RWPE2 (cell line): ENCODE measurements at regions not wholly inside any gene's neighbourhood (a gene's known extent, or its start where the extent isn't known, plus 50 kb on each side); places are given as distances from the start of the nearest gene placed in this dataset.
"Not testable (repeated sequence)": the region's sequence is repeated elsewhere in the genome, so short reads cannot be mapped to it uniquely, and the experiment has no call there.

Experiments used
- ATAC-seq: fragments of 200-7000 bp; cut with Tn5 transposase; 3 replicates; pipeline ENCODE4 v1.9.1; 2021; ENCODE audit warnings: low read depth
- DNase-seq: peaks from one replicate; pipeline ENCODE4 v3.0.0-alpha.2; 2020; ENCODE audit warnings: low spot score
- H3K27ac ChIP-seq: fragments of 450-650 bp; 2 replicates; pipeline ENCODE4 v1.5.1; 2017; ENCODE audit warnings: mild to moderate bottlenecking; ENCODE audit not compliant: poor library complexity, severe bottlenecking
- H3K27me3 ChIP-seq: fragments of 250-450 bp; sonication (Bioruptor Pico); 2 replicates; pipeline ENCODE4 v1.5.1; 2021; ENCODE audit warnings: mild to moderate bottlenecking, moderate library complexity; ENCODE audit not compliant: insufficient read depth, poor library complexity, severe bottlenecking
- H3K36me3 ChIP-seq: fragments of 250-450 bp; sonication (Bioruptor Pico); 2 replicates; pipeline ENCODE4 v1.5.1; 2020; ENCODE audit warnings: low read depth, mild to moderate bottlenecking, moderate library complexity
- H3K4me1 ChIP-seq: fragments of 250-450 bp; sonication (Bioruptor Pico); 2 replicates; pipeline ENCODE4 v1.5.1; 2021; ENCODE audit warnings: mild to moderate bottlenecking, moderate library complexity; ENCODE audit not compliant: insufficient read depth, poor library complexity, severe bottlenecking
- H3K4me3 ChIP-seq: fragments of 250-450 bp; sonication (Bioruptor Pico); 2 replicates; pipeline ENCODE4 v1.5.1; 2021; ENCODE audit warnings: mild to moderate bottlenecking, moderate library complexity; ENCODE audit not compliant: severe bottlenecking
- H3K9me3 ChIP-seq: fragments of 250-450 bp; sonication (Bioruptor Pico); 2 replicates; pipeline ENCODE4 v1.5.1; 2021; ENCODE audit warnings: mild to moderate bottlenecking, moderate library complexity; ENCODE audit not compliant: severe bottlenecking
- TF ChIP-seq, protein P1 (sequence below): fragments of 450-650 bp; IDR thresholded peaks from one replicate; pipeline ENCODE4 v1.5.1; 2017; ENCODE audit warnings: mild to moderate bottlenecking, moderate library complexity; ENCODE audit not compliant: poor library complexity, severe bottlenecking

DNA sequence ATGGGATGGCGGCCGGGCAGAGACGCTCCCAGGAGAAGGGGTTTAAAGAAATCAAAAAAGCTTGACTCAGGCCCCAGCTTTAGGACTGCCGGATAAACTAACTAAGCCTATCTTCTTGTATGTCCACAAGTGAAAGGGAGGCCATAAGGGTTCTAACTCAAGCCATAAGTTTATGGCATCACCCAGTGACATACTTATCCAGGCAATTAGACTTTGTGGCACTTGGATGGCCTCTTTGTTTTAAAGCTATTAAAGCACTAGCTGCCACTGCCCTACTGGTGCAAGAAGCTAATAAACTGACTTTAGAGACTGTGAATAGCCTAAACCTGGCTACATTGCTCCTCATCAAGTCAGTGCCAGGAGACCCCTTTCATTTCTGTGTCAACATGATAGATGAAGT, 102.0 kb downstream of the ZNF429 start:
- ATAC-seq (no peak), DNase-seq (no peak)
- Histone ChIP-seq H3K9me3 (no peaks in the 10 kb centered on the region), H3K4me3 (no peak overlapping the region), H3K27ac (no peak overlapping the region), H3K27me3 (no peaks in the 10 kb centered on the region), H3K4me1 (no peaks in the 10 kb centered on the region), H3K36me3 (no peaks in the 10 kb centered on the region)
- TF ChIP-seq, protein P1, sequence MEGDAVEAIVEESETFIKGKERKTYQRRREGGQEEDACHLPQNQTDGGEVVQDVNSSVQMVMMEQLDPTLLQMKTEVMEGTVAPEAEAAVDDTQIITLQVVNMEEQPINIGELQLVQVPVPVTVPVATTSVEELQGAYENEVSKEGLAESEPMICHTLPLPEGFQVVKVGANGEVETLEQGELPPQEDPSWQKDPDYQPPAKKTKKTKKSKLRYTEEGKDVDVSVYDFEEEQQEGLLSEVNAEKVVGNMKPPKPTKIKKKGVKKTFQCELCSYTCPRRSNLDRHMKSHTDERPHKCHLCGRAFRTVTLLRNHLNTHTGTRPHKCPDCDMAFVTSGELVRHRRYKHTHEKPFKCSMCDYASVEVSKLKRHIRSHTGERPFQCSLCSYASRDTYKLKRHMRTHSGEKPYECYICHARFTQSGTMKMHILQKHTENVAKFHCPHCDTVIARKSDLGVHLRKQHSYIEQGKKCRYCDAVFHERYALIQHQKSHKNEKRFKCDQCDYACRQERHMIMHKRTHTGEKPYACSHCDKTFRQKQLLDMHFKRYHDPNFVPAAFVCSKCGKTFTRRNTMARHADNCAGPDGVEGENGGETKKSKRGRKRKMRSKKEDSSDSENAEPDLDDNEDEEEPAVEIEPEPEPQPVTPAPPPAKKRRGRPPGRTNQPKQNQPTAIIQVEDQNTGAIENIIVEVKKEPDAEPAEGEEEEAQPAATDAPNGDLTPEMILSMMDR, result no peak

DNA sequence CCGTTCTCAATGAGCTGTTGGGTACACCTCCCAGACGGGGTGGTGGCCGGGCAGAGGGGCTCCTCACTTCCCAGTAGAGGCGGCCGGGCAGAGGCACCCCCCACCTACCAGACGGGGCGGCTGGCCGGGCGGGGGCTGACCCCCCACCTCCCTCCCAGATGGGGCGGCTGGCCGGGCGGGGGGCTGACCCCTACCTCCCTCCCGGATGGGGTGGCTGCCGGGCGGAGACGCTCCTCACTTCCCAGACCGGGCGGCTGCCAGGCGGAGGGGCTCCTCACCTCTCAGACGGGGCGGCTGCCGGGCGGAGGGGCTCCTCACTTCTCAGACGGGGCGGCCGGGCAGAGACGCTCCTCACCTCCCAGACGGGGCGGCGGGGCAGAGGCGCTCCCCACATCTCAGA, 101.6 kb downstream of the ZNF429 start:
- not testable (repeated sequence) for H3K27ac ChIP-seq, H3K9me3 ChIP-seq, DNase-seq, ATAC-seq, H3K4me3 ChIP-seq, H3K27me3 ChIP-seq, H3K4me1 ChIP-seq, H3K36me3 ChIP-seq

DNA sequence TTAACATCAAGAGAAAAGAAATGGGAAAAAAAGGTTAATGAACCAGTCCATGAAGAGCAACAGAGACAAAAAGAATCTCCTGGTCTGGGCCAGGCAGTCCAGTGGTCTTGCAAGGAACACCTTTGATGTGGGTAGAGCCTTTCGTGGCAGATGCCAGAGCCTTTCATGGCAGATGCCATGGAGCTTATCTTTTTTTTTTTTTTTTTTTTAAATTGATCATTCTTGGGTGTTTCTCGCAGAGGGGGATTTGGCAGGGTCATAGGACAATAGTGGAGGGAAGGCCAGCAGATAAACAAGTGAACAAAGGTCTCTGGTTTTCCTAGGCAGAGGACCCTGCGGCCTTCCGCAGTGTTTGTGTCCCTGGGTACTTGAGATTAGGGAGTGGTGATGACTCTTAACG, 100.9 kb downstream of the ZNF429 start:
- not testable (repeated sequence) for ATAC-seq, H3K4me1 ChIP-seq, H3K36me3 ChIP-seq, H3K4me3 ChIP-seq, DNase-seq, H3K27ac ChIP-seq, H3K9me3 ChIP-seq, H3K27me3 ChIP-seq

DNA sequence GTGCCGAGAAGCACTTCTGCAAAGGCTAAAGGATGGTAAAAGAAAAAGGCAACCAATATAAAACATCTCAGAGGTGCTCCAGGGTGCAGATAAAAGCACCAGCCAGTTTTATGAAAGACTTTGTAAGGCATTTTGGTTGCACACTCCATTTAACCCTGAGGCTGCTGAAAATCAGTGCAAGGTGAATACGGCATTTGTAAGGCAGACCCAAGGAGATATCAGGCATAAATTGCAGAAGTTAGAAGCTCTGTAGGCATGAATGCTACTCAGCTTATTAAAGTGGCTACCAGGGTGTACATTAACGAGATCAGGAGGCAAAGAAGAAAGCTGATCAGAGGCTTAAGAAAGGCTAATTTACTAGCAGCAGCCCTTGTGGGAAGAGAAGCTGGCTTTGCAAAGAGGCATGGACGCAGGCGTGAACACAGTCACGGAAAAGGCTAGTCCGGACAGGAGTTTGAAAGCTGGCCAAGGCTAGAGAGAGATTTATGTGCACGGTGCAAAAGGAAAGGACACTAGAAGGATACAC, 99.6 kb downstream of the ZNF429 start:
- no peak overlapping the region for H3K27ac ChIP-seq
- no peaks in the 10 kb centered on the region for H3K36me3 ChIP-seq
- peak; percentile 55; the same call in 1 of the 3 replicates for ATAC-seq
- TF ChIP-seq, protein P1, result no peak
- no peaks in the 10 kb centered on the region for H3K4me1 ChIP-seq
- no peaks in the 10 kb centered on the region for H3K27me3 ChIP-seq
- H3K9me3 ChIP-seq, result peaks cover 1% of the 10 kb centered on the region
- peak overlapping the region; percentile 17 for H3K4me3 ChIP-seq
- no peak for DNase-seq
